HG03565 (cell line): ENCODE measurements at regions not wholly inside any gene's neighbourhood (a gene's known extent, or its start where the extent isn't known, plus 50 kb on each side); places are given as distances from the start of the nearest gene placed in this dataset.

Source experiments
- ATAC-seq: cut with Tn5 transposase; IDR thresholded peaks from one replicate; pipeline ENCODE4 v1.9.1; 2021; ENCODE audit warnings: mild to moderate bottlenecking, moderate library complexity; ENCODE audit not compliant: unreplicated experiment

DNA sequence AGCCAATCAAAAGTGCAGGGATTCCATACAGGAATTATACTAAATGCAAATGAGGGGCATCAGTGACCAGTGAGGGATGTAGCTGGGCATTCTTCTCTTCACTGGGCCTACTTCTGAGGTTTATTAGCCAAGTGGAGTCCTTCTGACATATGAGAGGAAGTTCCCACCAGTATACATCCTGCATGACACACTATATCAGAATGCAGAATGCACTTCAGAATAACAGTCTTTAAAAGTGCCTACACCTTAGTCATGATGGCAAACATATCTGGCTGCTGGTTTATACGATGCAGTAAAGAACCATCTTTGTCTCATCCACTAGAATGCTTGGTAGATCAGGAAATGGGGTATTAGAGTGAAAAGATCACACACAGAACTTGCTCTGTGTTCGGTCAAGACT, 180.3 kb upstream of the PPARGC1A start:
- ATAC-seq: no peak

DNA sequence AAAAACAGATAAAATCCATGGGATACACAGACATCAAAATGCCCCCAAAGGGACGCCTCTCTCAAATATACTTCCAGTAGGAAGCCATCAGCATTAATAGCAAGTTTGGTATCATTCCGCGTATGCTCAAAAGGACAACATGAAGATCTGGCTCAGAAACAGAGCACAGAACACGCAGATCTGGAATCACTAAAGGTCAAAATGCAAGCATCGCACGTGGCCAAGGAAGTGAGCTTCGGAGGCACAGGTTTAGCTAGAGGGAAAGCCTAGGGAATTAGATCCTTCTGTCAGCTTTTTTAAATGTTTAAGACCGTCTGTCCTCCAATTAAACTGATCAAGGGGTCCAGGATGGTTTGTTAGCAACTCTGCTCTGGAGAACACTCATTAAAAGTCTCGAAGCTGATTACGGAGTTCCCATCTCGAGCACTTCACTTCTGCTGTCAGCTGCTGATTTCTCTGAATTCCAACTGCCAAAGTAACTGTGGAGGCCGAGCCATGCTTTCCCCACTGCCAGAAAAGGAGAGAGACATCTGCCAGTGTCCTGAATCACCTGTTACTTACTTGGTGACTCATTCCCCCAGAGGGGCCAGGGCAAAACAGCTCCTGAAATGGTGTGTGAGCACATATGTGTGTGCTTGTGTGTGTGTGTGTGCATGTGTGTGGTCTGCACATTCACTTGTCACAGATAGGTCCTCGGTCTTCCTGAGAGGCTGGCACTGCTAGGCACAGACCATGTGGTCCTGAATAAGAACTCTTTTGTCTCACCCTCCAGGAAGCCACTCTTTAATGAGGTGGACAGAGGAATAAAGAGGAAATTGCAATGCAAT, 177.7 kb upstream of the PPARGC1A start:
- no peak for ATAC-seq

DNA sequence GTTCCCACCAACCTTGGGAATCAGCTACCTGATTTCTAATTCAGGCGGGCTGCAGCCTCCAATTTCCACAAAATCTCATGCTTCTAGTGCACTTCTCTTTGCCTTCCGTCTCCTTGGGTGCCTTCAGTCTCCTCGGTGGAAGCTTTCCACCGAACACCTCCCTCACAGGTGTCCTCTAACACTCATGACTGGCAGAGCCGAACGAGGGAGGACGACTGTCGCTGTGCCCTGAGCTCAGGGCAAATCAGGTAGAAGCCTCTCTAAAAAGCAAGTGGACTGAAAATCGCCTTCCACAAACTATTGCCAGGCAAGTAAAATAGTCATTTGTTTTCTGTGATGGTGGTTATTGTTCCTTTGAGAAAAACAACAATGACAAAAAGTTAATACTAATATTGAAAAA, 176.1 kb upstream of the PPARGC1A start:
- ATAC-seq: no peak

DNA sequence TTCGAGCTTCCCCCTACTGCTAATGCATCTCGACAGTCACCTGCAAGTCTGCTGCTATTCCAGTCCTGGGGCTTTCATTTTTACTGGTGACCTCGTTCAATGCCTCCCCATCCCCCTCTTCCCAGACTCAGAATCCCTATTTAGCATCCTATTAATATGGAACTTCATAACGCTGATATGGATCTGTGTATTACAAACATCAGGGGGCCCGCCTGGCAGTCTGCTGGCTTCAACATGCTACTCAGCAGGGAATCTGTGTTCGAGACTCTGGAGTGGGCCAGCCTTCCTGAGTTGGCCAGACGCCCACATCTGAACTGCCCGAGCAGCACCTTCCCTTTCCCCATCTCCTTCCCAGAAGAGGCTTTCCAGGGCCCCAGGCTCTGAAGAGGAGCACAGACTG, 173.9 kb upstream of the PPARGC1A start:
- ATAC-seq: no peak

DNA sequence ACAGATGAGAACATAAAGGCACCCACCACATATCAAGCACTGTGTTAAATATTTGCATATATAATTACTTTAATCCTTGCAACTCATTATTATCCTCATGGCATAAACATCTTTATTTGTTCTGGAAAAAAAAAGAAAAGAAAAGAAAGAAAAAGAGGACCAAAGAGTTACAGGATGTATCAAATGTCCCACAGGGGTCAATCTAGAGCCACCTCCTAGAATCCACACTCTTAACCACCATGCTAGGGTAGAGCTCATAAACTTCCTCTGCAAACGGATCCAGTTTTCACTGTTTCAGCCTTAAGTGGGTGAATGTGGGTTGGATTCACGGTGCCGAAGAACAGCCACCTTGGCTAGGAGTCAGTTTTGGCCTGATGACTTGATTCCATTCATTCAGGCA, 171.1 kb upstream of the PPARGC1A start:
- no peak for ATAC-seq

DNA sequence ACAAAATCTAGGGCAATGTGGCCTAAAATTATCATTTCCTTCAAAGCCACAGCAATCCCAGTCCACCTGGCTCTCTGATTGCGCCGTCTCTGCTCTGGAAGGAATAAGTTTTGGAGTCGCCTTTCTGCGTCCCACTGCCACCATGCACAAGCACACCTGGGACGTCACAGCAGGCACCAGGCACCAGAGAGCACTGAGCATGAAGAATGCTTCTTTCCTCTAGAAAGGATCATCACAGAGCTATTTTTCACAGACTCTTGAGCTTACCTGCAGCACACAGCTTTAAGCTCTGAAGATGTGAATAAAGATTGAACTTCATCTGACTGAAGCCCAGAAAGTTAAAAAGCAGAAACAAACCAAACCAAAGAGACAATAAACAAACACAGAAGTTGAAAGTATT, 170.0 kb upstream of the PPARGC1A start:
- no peak for ATAC-seq

DNA sequence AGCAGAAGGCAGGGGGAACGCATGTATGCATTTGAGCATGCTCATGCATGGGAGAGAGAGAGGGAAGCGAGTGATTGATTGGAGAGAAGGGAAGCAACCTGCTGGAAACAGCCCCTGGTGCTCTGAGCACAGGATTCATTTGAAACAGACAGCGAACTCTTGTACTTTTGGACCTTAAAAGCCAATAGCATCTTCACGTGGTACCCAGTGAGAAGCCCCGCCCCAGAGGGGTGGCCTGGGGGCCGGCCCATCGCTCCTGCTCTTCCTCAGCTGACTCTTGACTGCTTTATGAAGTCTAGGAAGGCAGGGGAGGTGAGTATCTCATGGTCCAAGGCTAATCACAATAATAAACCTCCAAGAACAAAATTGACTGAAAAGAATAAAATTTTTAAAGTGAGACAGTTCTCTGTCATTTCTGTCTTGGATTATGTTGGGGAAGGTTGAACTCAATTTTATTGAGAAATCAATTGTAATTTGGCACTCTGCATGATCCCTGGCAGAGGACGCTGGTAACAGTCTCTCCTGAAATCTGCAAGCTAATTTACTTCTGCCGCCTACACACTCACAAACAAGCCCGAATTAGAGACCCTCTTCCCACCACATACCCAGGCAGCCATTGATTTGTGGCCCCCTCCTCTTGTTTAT, 168.2 kb upstream of the PPARGC1A start:
- ATAC-seq: no peak

DNA sequence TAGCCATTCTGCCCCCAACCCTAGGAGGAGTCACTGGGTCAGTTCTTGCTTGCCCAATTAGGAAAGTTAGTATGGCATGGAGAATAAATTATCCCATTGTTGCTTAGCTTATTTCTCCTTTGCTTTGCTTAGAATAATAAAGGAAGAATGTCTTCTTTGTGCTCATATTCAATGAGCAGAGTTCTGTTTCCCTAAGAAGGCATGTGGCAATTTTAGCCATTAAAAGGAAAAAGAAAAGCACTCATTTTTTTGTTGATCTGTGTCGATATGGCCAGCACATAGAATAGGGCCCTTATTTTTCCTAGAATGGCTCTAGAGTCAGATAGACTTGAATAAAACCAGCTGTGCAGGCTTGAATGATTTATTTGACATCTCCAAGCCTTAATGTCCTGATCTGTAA, 166.4 kb upstream of the PPARGC1A start:
- ATAC-seq: no peak

DNA sequence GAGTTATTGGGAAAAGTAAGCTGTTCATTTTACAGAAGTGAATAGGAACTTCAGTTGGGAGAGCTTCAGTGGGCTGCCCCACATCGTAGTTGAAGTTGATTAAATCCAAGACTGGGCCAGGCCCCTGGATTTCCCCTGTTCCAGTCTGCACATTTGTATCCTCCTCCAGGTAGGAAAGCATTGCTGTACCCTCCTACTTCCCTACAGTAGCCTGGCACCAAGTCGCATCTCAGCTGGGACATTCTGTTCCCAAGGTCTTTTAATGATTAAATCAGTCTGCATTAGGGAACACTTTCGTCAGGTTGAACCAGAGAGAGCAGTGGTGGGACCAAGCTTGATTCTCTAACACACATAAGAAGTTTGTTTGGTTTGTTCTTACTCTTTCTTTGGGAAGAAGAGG, 165.8 kb upstream of the PPARGC1A start:
- ATAC-seq: no peak

DNA sequence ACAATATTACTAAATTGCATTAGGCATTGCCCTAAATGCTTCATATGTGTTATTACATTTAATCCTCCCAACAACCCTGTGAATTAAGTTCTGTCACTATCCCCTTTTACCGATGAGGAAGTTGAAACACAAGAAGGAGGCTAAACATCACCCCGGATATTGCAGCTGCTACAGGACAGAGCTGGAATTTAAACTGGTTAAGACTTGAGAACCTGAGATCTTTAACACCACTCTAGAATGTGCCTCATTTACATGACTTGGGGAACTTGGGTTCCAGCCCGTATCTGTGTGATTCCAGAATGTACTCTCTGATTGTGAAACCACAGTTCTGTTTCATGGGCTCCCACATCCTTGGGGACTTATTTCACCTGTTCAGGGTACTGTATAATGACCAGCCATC, 165.1 kb upstream of the PPARGC1A start:
- no peak for ATAC-seq

DNA sequence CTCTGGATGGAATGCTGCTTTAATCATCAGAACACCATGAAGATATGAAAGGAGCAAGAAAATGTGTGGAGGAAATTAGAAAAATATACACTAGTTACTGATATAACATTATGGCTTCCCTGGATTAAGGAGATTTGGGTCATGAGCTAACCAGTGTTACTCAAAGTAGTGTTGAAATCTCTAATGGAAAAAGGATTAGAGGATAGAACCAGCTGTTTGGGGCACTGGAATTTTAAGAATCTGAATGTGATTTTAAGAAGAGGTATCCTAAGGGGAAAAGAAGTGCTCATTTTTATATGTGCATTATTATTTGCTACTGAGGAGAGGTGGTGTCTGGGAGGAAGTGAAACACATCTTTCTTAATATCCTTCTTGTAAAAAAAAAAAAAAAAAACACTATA, 164.1 kb upstream of the PPARGC1A start:
- ATAC-seq: no peak

DNA sequence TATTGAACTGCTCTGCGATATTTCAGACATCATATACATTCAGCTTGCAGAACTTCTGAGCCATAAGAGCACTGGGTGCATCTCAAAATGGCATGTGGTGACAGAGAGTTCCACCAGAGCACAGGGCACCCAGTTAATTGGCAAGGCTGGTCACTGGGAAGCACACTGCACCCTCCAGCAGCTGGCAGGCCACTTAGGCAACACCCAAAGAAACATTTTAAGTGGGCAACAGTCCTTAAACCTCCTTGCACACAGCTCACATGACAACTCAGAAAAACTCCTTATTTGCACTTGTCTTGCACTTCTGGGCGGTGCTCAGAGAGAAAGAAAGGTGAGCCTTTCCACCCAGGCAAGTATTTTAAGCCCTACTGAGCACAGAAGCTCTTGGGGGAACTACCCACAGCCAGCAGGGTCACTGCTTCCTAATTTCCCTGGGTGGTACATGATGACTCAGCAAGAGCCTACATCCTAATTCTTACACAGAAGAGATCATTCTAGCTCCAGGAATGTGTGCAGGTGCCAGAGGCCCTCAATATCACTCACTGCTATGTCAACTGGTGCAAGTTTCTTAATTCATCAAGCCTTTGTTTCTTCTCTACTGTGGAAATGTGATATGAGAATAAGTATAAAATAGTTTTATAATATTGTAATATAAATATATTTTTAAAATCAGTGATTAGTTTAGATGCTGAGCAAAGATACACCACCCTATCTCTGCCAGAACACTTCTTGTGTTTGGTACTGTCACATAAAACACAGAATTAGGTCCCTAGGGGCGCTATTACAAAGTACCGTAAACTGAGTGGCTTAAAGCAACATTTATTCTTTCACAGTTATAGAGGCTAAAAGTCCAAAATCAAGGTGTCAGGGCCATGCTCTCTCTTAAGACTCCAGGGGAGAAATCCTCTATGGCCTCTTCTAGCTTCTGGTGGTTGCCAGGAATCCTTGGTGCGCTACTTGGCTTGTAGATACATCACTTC, 155.1 kb upstream of the PPARGC1A start:
- no peak for ATAC-seq

DNA sequence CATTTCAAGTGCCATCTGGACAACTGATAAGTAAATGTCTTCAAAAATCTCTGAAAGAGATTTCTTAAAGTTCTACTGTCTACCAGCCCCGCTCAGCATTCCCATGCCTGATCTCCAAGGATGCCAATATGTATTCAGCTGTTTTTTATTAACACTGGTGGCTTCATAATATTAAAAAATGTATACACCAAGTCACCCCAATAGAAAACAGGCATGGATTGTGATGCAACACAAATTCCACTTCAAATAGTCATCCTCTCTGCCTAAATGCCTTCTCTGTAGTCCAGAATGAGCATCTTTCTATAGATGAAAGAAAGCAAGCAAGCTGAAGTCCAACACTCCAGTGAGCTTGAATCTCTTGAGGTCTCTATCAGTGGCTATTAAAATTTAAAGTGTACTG, 152.2 kb upstream of the PPARGC1A start:
- ATAC-seq: no peak

DNA sequence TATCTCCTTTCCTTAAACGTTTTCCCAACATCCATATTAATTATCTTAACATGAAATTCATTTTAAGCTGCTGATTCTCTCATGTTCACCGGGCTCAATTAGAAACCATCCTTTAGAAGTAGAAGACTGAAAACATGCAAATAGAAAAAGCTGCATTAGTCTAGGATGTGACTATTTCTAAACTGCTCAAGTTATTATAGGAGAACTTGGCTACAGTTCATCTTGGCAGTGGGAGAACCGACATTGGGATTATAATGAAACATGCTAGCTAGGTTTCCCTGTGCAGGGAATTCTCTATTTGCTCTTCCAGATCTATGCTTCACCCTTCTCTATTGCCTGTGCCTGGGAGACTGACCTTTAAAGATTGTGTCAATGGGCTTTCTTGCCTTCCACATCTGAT, 151.0 kb upstream of the PPARGC1A start:
- ATAC-seq: no peak

DNA sequence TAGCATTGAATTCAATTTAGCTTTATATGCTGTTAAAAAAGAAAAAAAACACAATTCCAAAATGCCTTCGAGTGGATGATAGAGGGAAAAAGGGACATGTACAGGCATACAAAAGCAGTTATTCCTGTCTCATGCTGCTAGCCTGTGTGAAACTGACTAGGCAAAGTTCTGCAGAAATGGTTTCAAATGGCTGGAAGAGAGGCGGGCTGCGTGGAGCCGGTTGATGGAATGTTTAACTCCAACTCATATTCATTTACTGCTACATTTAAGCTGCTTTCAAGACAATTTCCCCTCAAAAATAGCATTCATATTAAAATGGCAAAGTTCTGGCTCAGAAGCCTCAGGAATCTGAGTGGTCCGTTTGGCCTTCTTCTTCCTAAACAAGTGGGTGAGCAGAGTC, 143.8 kb upstream of the PPARGC1A start:
- no peak for ATAC-seq

DNA sequence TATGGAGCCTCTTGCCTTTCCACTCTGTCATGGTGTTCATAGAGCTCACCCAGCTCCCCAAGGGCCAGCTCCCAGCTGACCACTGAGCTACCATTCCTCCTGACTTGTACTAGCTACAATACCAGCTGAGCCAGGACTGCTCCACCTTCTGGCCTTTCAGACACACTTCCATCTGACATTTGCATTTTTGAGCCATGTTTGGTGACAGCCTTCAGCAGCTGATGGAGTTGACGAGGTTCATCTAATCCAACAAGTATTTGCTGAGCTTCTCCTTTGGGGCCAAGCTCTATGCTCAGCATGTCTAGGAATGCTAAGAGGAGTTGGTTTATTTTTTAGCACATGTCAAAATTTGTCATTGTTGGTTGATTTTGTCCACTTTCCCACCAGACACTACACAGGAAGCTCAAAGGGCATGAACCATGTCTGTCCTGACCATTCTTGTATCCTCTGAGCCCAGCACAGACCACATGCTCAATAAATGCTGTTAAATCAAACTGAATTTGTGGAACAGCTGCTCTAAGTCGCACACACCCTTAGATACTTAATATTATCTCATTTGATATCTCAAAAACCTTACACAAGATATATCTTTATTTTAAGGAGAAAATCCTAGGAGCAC, 142.6 kb upstream of the PPARGC1A start:
- ATAC-seq: no peak

DNA sequence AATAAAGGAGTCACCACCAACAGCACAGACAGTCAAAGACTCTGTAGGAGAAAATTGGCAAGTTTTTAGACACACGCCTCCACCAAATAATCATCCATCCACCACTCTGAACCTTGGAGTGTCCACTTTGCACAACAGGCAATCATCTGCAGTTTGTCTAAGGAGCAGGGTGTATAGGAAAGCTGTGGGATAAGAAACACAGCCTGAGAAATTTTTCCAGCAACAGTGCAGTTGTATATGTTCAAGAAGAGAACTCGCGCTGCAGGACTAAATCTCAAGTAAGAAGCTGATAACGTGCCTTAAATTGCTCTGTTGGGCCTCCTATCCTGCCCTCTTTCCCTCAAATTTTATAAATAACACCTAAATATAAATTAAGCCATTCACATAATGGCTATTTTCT, 136.7 kb upstream of the PPARGC1A start:
- no peak for ATAC-seq

DNA sequence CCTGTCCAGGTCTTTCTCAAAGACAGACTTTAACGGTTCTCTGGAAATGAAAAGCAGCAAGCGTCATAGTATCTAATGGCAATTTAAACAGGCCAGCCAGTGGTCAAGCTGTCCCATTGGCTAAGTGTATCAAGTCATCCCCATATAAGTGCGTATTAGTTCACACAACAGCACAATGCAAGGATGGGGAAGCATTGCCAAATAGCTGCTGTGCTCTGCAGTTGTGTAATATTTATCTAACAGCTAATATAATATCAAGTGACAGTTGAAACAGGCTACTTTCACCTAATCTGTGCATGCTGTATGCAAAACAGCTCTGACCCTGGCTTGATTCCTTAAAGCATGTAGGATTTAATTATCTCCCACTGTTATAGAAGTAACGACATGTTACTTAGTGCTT, 134.8 kb upstream of the PPARGC1A start:
- ATAC-seq: no peak

DNA sequence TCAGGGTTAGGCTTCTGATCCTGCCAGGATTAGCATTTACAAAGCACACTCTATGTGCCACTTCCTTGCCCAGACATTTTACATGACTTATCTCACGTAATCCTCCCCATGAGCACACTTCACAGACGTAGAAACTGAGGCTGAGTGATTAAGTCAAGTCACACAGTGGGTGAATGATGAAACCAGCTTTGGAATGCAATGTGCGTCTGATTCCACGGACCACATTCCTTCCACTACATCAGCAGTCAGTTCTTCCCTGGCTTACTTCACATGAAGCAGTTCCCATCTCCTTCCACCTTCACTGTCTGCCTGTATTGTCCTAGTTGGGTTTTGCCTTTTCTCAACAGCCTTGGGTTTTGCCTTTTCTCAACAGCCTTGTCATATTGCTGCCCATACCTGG, 134.3 kb upstream of the PPARGC1A start:
- ATAC-seq: no peak

DNA sequence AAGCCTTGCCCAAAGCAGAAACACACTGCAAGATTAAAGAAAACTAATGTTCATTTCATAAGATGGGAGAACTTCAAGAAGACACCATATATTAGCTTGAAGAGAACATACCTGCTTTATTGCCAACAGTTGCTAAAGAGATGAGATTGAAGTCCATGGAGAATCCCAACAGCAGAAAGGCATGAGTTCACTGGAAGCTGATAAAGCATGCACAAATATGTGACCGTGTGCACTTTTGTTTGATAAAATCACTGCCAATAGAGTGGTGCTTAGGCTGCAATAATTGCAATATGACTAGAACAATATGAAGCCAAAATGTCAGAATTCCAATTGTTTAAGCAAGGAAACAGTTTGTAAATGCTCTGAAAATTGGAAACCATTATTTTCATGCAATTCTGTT, 125.9 kb upstream of the PPARGC1A start:
- no peak for ATAC-seq
